BLaER1 treated with 17β-estradiol and CSF1 and Interleukin-3, amounts not matched to agents 10 nM and 100 nM (cell line): ENCODE measurements at regions not wholly inside any gene's neighbourhood (a gene's known extent, or its start where the extent isn't known, plus 50 kb on each side); places are given as distances from the start of the nearest gene placed in this dataset.

ENCODE experiments used
- H3K27ac ChIP-seq, 11 experiments: shearing (Covaris generic); formaldehyde crosslinking; 2 replicates each; pipeline ENCODE4 v1.8.1; 2022
- H3K27me3 ChIP-seq, 11 experiments: shearing (Covaris generic); formaldehyde crosslinking; 2 replicates each; pipeline ENCODE4 v1.8.1; 2022
- H3K36me3 ChIP-seq, 11 experiments: shearing (Covaris generic); formaldehyde crosslinking; 2 replicates each; pipeline ENCODE4 v1.8.1; 2022
- H3K4me1 ChIP-seq, 10 experiments: shearing (Covaris generic); formaldehyde crosslinking; 2 replicates each; pipeline ENCODE4 v1.8.1; 2022
- H3K4me2 ChIP-seq, 11 experiments: shearing (Covaris generic); formaldehyde crosslinking; 2 replicates each; pipeline ENCODE4 v1.8.1; 2022
- H3K4me3 ChIP-seq, 10 experiments: shearing (Covaris generic); formaldehyde crosslinking; 2 replicates each; pipeline ENCODE4 v1.8.1; 2022
- H3K9ac ChIP-seq, 11 experiments: shearing (Covaris generic); formaldehyde crosslinking; 2 replicates each; pipeline ENCODE4 v1.8.1; 2022
- H3K9me3 ChIP-seq, 11 experiments: shearing (Covaris generic); formaldehyde crosslinking; replicated peaks in 1 of 11; 2 replicates each; pipeline ENCODE4 v1.8.1; 2022
- H4K20me1 ChIP-seq, 11 experiments: shearing (Covaris generic); formaldehyde crosslinking; 2 replicates each; pipeline ENCODE4 v1.8.1; 2022
- Cebpa-rat ChIP-seq, 11 experiments: shearing (Covaris generic); IDR thresholded peaks; 2 replicates each; pipeline ENCODE4 v1.8.1; 2022

- H4K20me1 ChIP-seq, result no peaks in the 10 kb centered on the region
- H3K27ac ChIP-seq, result no peak overlapping the region
- no peak overlapping the region for H3K4me3 ChIP-seq
- no peaks in the 10 kb centered on the region for H3K9me3 ChIP-seq
- H3K36me3 ChIP-seq, result peaks cover 0 to 6% (median 0%) of the 10 kb centered on the region in 11 experiments; a peak in 3 of 22 replicates
- no peaks in the 10 kb centered on the region for H3K27me3 ChIP-seq
- no peak overlapping the region for H3K9ac ChIP-seq
- H3K4me2 ChIP-seq, result no peak overlapping the region
- peaks cover 7 to 23% (median 10%) of the 10 kb centered on the region in 10 experiments; a peak in 19 of 20 replicates for H3K4me1 ChIP-seq
- no peak for TF ChIP-seq Cebpa-rat (IDR thresholded peaks at IDR 0.05)
Observed at GRCh38 chr12:9391815-9392214, 183.6 kb upstream of the PZP start.

GRCh38 chr12:9390761-9391160 lies 182.6 kb upstream of the PZP start:
- H3K27me3 ChIP-seq, result no peaks in the 10 kb centered on the region
- no peaks in the 10 kb centered on the region for H4K20me1 ChIP-seq
- TF ChIP-seq Cebpa-rat (IDR thresholded peaks at IDR 0.05), result no peak
- no peaks in the 10 kb centered on the region for H3K36me3 ChIP-seq
- H3K9me3 ChIP-seq, result no peaks in the 10 kb centered on the region
- no peak overlapping the region for H3K4me3 ChIP-seq
- H3K9ac ChIP-seq, result no peak overlapping the region
- no peak overlapping the region for H3K4me2 ChIP-seq
- no peak overlapping the region for H3K27ac ChIP-seq
- peaks cover 7 to 25% (median 10%) of the 10 kb centered on the region in 10 experiments; a peak in 19 of 20 replicates for H3K4me1 ChIP-seq

GRCh38 chr12:9389796-9390195 lies 181.6 kb upstream of the PZP start:
- Histone ChIP-seq H3K27me3 (no peaks in the 10 kb centered on the region), H3K4me1 (peaks cover 7 to 25% (median 10%) of the 10 kb centered on the region in 10 experiments; a peak in 19 of 20 replicates), H3K9me3 (no peaks in the 10 kb centered on the region), H4K20me1 (no peaks in the 10 kb centered on the region), H3K4me2 (no peak overlapping the region), H3K4me3 (no peak overlapping the region), H3K9ac (no peak overlapping the region), H3K27ac (no peak overlapping the region), H3K36me3 (no peaks in the 10 kb centered on the region)
- no peak for TF ChIP-seq Cebpa-rat (IDR thresholded peaks at IDR 0.05)

DNA sequence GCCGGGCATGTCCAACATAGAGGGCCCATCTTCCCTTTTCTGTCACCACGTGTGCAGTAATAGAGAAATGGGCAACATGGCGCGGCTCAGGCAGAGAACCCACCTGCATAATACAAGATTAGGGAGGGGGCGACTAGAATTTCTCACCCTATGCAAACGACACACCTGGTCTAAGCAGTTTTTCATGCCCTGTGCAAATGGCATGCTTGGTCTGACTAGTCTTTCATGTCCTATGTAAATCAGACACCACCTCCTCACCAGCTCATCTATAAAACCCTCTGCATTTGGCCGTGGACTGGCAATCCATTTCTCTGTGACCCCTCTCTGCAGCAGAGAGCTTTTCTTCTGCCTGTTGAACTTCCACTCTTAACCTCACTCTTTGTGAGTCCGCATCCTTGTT lies 180.2 kb upstream of the PZP start:
- H4K20me1 ChIP-seq, result no peaks in the 10 kb centered on the region
- H3K27ac ChIP-seq, result no peak overlapping the region
- H3K4me1 ChIP-seq, result peaks cover 7 to 26% (median 14%) of the 10 kb centered on the region in 10 experiments; a peak in 19 of 20 replicates
- no peaks in the 10 kb centered on the region for H3K9me3 ChIP-seq
- TF ChIP-seq Cebpa-rat (IDR thresholded peaks at IDR 0.05), result no peak
- no peak overlapping the region for H3K4me3 ChIP-seq
- H3K36me3 ChIP-seq, result no peaks in the 10 kb centered on the region
- no peak overlapping the region for H3K9ac ChIP-seq
- H3K27me3 ChIP-seq, result no peaks in the 10 kb centered on the region
- H3K4me2 ChIP-seq, result peak overlapping the region in 4 of 11 experiments; percentile 70 to 87 (median 80); a peak in 9 of 22 replicates

DNA sequence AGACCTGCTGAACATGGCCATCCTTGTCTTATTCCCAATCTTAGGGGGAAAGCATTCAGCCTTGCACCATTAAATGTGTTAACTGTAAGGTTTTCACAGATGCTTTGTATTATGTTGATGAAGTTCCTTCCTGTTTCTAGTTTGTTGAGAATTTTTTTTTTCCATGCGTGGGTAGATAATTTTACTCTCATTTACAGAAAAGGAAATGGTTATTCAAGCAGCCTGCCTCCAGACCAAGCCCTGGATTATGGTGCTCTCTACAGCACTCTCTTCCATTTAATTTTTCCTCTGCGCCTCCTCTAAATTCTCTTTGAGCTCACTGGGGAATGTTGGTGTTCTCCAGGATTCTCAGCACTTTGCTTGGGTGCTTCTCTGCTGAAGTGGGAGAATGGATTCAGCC lies 179.3 kb upstream of the PZP start:
- no peak overlapping the region; a peak in 1 of 22 replicates for H3K27ac ChIP-seq
- no peak overlapping the region for H3K9ac ChIP-seq
- H3K9me3 ChIP-seq, result no peaks in the 10 kb centered on the region
- H3K27me3 ChIP-seq, result no peaks in the 10 kb centered on the region
- H3K36me3 ChIP-seq, result no peaks in the 10 kb centered on the region
- no peaks in the 10 kb centered on the region for H4K20me1 ChIP-seq
- H3K4me2 ChIP-seq, result peak overlapping the region; percentile 14 to 87 (median 48)
- no peak for TF ChIP-seq Cebpa-rat (IDR thresholded peaks at IDR 0.05)
- no peak overlapping the region for H3K4me3 ChIP-seq
- H3K4me1 ChIP-seq, result peaks cover 7 to 27% (median 14%) of the 10 kb centered on the region in 10 experiments; a peak in 19 of 20 replicates

DNA sequence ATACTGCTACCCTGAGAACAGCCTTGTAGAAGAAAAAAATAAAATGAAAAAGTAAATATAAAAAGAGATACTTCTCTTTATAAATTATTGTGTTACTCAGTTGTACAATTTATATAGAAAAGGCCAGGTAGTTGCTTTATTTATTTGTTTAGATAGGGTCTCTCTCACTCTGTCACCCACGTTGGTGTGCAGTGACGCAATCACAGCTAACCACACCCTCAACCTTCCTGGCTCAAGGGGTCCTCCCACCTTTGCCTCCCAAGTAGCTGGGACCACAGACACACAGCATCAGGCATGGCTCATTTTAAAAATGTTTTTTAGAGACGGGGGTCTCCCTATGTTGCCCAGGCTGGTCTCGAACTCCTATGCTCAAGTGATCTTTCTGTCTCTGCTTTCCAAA lies 175.4 kb upstream of the PZP start:
- Histone ChIP-seq H3K27me3 (no peaks in the 10 kb centered on the region), H3K9me3 (no peaks in the 10 kb centered on the region), H3K4me3 (no peak overlapping the region), H3K27ac (no peak overlapping the region), H4K20me1 (no peaks in the 10 kb centered on the region), H3K9ac (no peak overlapping the region), H3K4me1 (peaks cover 7 to 46% (median 28%) of the 10 kb centered on the region in 10 experiments), H3K36me3 (no peaks in the 10 kb centered on the region), H3K4me2 (peak overlapping the region in 2 of 11 experiments; percentile 21 to 41; a peak in 1 of 22 replicates)
- peak in 3 of 11 experiments; percentile 13 to 52 (median 39); a peak in 2 of 22 replicates for TF ChIP-seq Cebpa-rat (IDR thresholded peaks at IDR 0.05)

GRCh38 chr12:9381619-9382018 lies 173.4 kb upstream of the PZP start:
- H4K20me1 ChIP-seq, result no peaks in the 10 kb centered on the region
- H3K9ac ChIP-seq, result 0 out of 22 replicates have a peak overlapping the region, but pooled peaks of 1 of the 11 experiments have one; percentile 37
- no peak overlapping the region for H3K4me3 ChIP-seq
- no peaks in the 10 kb centered on the region for H3K9me3 ChIP-seq
- H3K4me1 ChIP-seq, result peaks cover 0 to 26% (median 16%) of the 10 kb centered on the region in 10 experiments; a peak in 15 of 20 replicates
- no peaks in the 10 kb centered on the region for H3K27me3 ChIP-seq
- peak overlapping the region in 6 of 11 experiments; percentile 8 to 71 (median 56); a peak in 9 of 22 replicates for H3K27ac ChIP-seq
- no peaks in the 10 kb centered on the region for H3K36me3 ChIP-seq
- TF ChIP-seq Cebpa-rat (IDR thresholded peaks at IDR 0.05), result peak; percentile 21 to 97 (median 86); a peak in 20 of 22 replicates
- peak overlapping the region in 8 of 11 experiments; percentile 23 to 78 (median 73); a peak in 14 of 22 replicates for H3K4me2 ChIP-seq

DNA sequence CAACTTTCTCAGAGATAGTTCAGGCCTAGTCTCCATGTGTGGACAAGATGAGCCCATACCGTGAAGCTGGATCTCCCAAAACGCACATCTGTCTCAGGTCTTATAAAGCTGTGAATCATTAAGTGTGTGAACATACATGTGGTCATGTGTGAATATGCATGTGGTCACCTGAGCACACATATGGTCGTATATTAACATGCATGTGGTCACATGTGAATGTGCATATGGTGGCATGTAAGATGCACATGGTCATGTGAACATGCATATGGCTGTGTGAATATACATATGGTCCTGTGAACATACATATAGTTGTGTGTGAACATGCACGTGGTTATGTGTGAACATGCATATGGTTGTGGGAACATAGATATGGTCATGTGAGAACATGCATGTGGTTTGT lies 172.5 kb upstream of the PZP start:
- Histone ChIP-seq H4K20me1 (no peaks in the 10 kb centered on the region), H3K4me3 (no peak overlapping the region), H3K4me2 (peak overlapping the region in 5 of 11 experiments; percentile 71 to 78 (median 75); a peak in 7 of 22 replicates), H3K9me3 (no peaks in the 10 kb centered on the region), H3K27ac (peak overlapping the region in 1 of 11 experiments; percentile 58; a peak in 1 of 22 replicates), H3K27me3 (no peaks in the 10 kb centered on the region), H3K36me3 (no peaks in the 10 kb centered on the region), H3K4me1 (peaks cover 0 to 26% (median 16%) of the 10 kb centered on the region in 10 experiments; a peak in 15 of 20 replicates), H3K9ac (no peak overlapping the region)
- no peak for TF ChIP-seq Cebpa-rat (IDR thresholded peaks at IDR 0.05)

DNA sequence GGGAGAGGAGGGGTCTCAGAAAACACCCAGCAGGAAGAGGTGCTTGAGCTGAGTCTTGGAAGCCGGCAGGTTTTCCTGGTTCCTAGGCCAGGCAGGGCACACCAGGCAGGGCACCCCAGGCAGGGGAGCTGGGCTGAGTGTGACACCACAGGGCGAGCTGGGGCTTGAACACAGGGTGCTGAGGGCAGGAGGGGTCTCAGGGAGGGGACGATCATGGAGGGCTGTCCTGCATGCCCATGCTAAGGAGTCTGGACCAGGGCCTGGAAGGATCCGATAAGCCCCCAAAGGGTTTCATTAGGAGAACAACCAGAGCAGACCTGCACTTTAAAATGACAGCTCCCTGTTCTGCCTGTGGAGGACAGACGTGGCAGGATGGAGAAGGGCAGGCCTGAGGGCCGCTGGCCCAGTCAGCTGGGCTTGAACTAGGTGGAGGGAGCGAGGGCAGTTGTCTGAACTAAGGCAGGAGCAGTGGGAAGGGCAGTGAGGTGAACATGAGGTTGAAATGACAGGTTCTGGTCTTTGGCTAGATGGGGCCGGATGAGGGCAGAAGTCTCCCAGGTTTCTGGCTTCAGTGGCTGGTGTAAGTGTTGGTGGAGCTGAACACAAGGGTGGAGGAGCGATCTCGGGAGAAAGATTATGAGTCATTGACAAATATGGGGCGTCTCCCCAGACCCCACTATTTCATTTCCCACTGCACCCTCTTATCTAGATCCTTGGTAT lies 171.0 kb upstream of the PZP start:
- no peaks in the 10 kb centered on the region for H3K27me3 ChIP-seq
- H3K9ac ChIP-seq, result no peak overlapping the region
- no peaks in the 10 kb centered on the region for H3K9me3 ChIP-seq
- H3K4me2 ChIP-seq, result no peak overlapping the region
- no peak for TF ChIP-seq Cebpa-rat (IDR thresholded peaks at IDR 0.05)
- no peak overlapping the region for H3K27ac ChIP-seq
- H4K20me1 ChIP-seq, result no peaks in the 10 kb centered on the region
- no peaks in the 10 kb centered on the region for H3K36me3 ChIP-seq
- H3K4me3 ChIP-seq, result no peak overlapping the region
- peaks cover 0 to 26% (median 16%) of the 10 kb centered on the region in 10 experiments; a peak in 15 of 20 replicates for H3K4me1 ChIP-seq
